Right kidney (tissue), 1 donor: ENCODE measurements at regions not wholly inside any gene's neighbourhood (a gene's known extent, or its start where the extent isn't known, plus 50 kb on each side); places are given as distances from the start of the nearest gene placed in this dataset.

Source experiments
- DNase-seq: peaks from one replicate; pipeline ENCODE4 v3.0.0-alpha.2; 2016

- no peak for DNase-seq
Observed at GRCh38 chr6:120055071-120055470, 705.5 kb upstream of the MAN1A1 start.

- DNase-seq = no peak
Observed at GRCh38 chr6:120039664-120040063, 690.1 kb upstream of the MAN1A1 start.

DNA sequence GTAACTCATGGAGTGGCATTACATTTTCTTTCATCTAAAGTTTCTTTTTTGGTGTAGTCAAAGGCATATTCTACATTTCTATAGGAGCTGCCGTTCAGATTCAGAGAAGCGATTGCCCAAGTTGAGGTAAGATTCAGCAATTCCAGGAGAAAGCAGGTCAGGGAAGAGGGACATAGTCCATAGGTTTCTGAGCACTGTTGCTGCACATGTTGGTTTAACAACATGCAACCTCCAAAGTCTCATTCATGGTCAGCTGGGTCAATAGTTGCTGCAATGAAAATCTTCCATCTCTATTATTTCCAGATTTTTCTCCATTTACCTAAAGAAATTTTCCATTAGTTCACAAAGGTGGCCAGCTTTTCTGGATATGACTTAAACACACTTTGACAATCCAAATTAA lies 682.3 kb upstream of the MAN1A1 start:
- no peak for DNase-seq

- no peak for DNase-seq
Observed at GRCh38 chr6:120026791-120027190, 677.2 kb upstream of the MAN1A1 start.

GRCh38 chr6:120010075-120010474 lies 660.5 kb upstream of the MAN1A1 start:
- no peak for DNase-seq

GRCh38 chr6:120005292-120005976 lies 655.9 kb upstream of the MAN1A1 start:
- DNase-seq = no peak

GRCh38 chr6:119986934-119987549 lies 637.5 kb upstream of the MAN1A1 start:
- no peak for DNase-seq

DNA sequence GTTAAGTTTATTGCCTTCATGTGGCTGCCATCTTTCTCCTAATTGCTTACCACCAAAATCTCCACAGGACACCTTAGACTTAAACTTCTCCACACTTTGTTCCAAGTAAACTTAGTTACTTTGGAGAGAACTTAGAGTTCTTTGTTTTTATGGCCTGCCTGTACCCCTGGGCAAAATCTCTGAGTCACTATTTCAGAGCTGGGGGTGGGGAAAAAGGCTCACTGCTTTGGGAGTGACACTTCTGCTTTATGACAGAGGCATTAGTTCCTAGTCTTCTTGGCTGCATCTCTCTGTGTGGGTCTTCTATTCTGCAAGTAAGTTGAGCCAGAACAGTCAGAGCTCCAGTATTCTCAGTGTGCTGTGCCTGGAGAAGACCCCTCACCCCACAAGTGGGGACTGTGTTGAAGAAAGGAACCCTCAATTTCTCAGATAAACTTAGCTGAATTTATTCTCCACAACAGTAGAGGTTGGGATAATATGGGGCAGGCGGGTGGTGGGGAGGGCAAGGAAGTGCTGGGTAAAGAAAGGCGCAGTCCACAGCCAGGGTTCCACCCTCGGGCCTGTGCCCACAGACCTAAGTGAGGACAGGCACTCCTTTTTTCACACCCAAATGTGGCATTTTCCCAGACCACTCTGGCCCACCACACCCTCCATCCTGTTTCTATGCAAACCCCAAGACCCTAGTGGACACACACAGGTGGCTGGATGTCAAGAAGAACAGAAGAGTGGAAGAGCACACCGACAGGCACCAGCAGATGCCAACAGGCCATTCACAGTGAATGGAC lies 636.6 kb upstream of the MAN1A1 start:
- no peak for DNase-seq

DNA sequence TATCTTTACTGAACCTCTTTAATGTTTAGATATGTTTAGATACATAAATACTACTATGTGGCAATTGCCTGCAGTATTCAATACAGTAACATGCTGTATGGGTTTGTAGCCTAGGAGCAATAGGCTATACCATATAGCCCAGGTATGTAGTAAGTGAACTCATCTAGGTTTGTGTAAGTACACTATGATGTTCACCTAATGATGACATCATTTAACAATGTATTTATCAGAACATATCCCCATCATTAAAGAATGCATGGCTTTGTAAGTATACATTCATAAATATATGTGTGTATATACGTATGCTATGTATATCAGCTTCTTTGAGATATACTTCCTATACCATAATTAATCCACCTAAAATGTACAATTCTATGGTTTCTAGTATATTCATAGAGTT lies 631.2 kb upstream of the MAN1A1 start:
- DNase-seq = no peak

DNA sequence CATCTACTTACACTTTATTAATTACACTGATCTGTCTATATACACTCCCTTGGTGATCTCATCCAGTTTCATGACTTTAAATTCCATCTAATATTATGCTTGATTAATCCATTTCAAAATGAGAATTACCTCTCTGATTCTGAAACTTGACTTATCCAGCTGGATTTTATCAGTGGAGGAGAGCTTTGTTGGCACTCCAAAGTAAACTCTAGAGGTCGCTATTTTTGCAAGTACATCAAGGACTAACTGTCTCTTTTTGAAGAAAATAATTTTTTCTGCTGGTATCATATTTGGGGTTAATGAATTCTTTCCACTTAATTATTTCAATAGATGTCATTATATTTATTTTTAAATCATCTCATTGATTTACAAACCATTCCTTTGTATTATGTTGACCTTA lies 630.3 kb upstream of the MAN1A1 start:
- no peak for DNase-seq

GRCh38 chr6:119978274-119978889 lies 628.8 kb upstream of the MAN1A1 start:
- no peak for DNase-seq

- DNase-seq = no peak
Observed at GRCh38 chr6:119974430-119975159, 625.0 kb upstream of the MAN1A1 start.

DNA sequence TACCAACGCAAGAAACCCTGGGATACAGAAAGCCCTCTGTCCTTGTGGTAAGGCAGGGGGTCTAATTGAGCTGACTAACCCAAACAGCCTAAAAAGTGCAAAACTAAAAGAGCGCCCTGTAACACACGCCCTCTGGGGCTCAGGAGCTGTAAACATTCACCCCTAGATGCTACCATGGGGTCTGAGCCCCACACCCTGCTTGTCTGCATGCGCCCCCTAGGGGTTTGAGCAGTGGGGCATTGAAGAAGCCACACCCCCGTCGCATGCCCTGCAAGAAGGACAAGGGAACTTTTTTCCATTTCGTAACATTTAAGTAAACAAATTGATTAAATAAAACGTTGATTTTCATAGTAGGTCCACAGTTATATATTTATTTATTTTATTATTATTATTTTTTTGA lies 616.9 kb upstream of the MAN1A1 start:
- no peak for DNase-seq

- no peak for DNase-seq
Observed at GRCh38 chr6:119965900-119966299, 616.3 kb upstream of the MAN1A1 start.

GRCh38 chr6:119965008-119965407 lies 615.4 kb upstream of the MAN1A1 start:
- DNase-seq = no peak

- no peak for DNase-seq
Observed at GRCh38 chr6:119962505-119962904, 612.9 kb upstream of the MAN1A1 start.

DNA sequence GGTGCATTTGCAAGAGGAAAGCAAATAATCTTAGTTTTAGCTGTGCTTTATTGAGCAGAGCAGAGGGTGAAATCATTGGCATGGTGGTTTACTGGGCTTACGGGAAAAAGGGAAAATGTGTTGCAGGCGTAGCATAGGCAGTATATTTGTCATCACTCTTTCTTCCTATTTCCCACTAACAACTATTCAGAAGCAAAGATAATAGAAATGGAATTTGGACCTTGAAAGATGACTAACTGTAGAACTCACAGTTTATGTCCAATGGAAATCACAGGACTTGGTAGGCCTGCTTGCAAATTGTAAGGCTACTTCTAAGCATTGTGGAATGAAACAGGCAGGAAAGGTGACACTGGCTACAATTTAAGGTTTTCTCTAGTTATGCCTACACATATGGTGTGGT lies 611.9 kb upstream of the MAN1A1 start:
- DNase-seq = no peak

DNA sequence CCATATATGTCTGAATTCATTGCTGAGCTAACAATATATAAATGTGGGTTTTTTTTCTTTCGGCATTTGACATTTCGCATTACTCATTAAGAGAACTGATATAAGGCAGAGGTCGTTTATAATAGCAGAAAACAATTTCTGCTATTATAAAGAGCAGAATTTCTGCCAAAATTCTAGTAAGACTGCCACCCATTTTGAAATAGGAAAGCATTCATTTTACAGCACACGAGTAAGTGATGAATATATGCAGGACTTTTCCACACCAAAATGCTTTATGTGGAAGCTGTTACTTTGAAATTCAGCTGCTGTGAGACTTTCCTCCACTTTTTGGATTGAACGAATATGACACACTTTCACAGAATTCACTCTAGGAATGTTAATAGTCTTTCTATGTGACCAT lies 610.9 kb upstream of the MAN1A1 start:
- no peak for DNase-seq

DNA sequence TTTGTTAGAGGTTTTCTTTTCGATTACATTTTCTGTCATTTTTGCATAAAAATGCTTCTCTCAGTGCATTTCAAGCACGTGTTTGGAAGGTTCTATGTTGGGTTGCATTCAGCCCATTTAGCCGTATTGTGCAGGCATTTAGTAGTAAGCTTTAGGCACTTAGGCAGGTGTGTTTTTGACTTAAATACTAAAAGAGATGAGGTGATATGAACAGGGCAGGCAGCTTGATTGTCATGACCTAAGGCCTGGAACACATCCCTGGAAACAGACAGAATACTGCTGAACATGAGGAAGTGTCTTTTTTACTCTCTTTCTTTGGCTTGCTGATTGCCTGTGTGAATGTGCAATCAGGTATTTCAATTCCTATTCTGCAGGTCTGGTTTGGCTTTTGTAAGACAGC lies 610.5 kb upstream of the MAN1A1 start:
- DNase-seq = no peak

DNA sequence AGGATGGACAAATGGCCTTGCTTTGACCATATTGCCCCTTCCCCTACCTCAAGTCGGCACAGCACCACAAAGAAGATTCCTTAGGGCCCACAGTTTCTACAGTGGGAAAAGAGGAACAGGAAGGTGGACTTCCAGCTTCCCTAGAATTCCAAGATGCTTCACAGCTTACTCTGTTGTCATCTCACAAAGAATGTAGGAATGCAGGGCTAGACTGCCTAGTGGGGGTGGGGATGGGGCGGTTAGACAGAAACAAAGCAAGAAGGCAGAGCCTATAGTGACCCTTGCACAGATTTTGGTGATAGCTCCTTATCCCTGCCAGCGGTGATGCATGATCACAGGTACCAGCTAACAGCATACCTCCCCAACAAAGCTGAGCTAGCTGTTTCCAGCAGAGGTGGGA lies 607.6 kb upstream of the MAN1A1 start:
- no peak for DNase-seq

GRCh38 chr6:119952696-119953095 lies 603.1 kb upstream of the MAN1A1 start:
- DNase-seq = no peak

- DNase-seq = no peak
Observed at GRCh38 chr6:119950681-119951080, 601.1 kb upstream of the MAN1A1 start.
